H1 (cell line): ENCODE measurements at regions not wholly inside any gene's neighbourhood (a gene's known extent, or its start where the extent isn't known, plus 50 kb on each side); places are given as distances from the start of the nearest gene placed in this dataset.

Experiments
- CTCF ChIA-PET: fragments of 300-600 bp; sonication (Branson Sonifier 250); formaldehyde crosslinking; loops from one replicate; lab custom pipeline; 2021; ENCODE audit not compliant: partially characterized antibody; lab: Charles Lee
- POLR2A ChIA-PET: fragments of 300-600 bp; sonication (Branson Sonifier 250); formaldehyde crosslinking; loops from one replicate; lab custom pipeline; 2021; ENCODE audit warnings: inconsistent platforms; ENCODE audit not compliant: partially characterized antibody; lab: Charles Lee
- DNase-seq, 2 experiments: peaks; one replicate each; pipeline versions ENCODE4 v3.0.0 to v3.0.0-alpha.2; 2010 to 2022; ENCODE audit warnings: low spot score in 2 of 2, low read depth in 1 of 2, mixed read lengths in 1 of 2
- FAIRE-seq: peaks from 2 replicates; lab custom pipeline; 2011; peaks lifted over from hg19 to GRCh38; lab: Jason Lieb, UNC
- H2AFZ ChIP-seq: 2 replicates; pipeline ENCODE4 v1.8.1; 2012; ENCODE audit warnings: low read length, inconsistent platforms
- H2AK5ac ChIP-seq: 2 replicates; pipeline ENCODE4 v1.6.1; 2013; ENCODE audit warnings: low read depth, low read length
- H2BK120ac ChIP-seq: replicated peaks from 2 replicates; pipeline ENCODE3; 2013; ENCODE audit warnings: low read depth, low read length, inconsistent platforms
- H2BK12ac ChIP-seq: 2 replicates; pipeline ENCODE4 v1.6.1; 2013; ENCODE audit warnings: low read depth, low read length
- H2BK15ac ChIP-seq: 2 replicates; pipeline ENCODE4 v1.6.1; 2013; ENCODE audit warnings: low read length
- H2BK20ac ChIP-seq: 2 replicates; pipeline ENCODE4 v1.6.1; 2013; ENCODE audit warnings: low read length
- H2BK5ac ChIP-seq: 2 replicates; pipeline ENCODE4 v1.6.1; 2013; ENCODE audit warnings: low read depth, low read length
- H3K14ac ChIP-seq: 2 replicates; pipeline ENCODE4 v1.6.1; 2013; ENCODE audit warnings: inconsistent platforms; ENCODE audit not compliant: insufficient read length
- H3K18ac ChIP-seq: 2 replicates; pipeline ENCODE4 v1.6.1; 2013; ENCODE audit warnings: low read length; ENCODE audit errors: extremely low read depth
- H3K23ac ChIP-seq: 2 replicates; pipeline ENCODE4 v1.6.1; 2013; ENCODE audit warnings: inconsistent platforms; ENCODE audit not compliant: insufficient read length
- H3K23me2 ChIP-seq: 2 replicates; pipeline ENCODE4 v1.6.1; 2013; ENCODE audit warnings: low read depth, low read length
- H3K27ac ChIP-seq: 2 replicates; pipeline ENCODE4 v1.6.1; 2011; ENCODE audit warnings: low read depth, low read length, inconsistent platforms
- H3K27me3 ChIP-seq, 4 experiments: replicated peaks in 1 of 4; 1 replicate in 1 of 4; 2 replicates in 3 of 4; pipeline versions ENCODE4 v1.6.1 to v1.8.1; 2011 to 2013; ENCODE audit warnings: low read length in 3 of 4, mild to moderate bottlenecking in 3 of 4, inconsistent platforms in 2 of 4, mixed read lengths in 2 of 4, moderate library complexity in 1 of 4; ENCODE audit not compliant: control insufficient read depth in 3 of 4, insufficient read depth in 3 of 4; ENCODE audit errors: extremely low read depth in 1 of 4
- H3K36me3 ChIP-seq, 4 experiments: 2 replicates each; pipeline versions ENCODE4 v1.6.1 to v1.8.1; 2011 to 2013; ENCODE audit warnings: mild to moderate bottlenecking in 4 of 4, low read length in 3 of 4, moderate library complexity in 2 of 4, control low read depth in 1 of 4, inconsistent platforms in 1 of 4; ENCODE audit not compliant: insufficient read depth in 4 of 4, control insufficient read depth in 2 of 4
- H3K4ac ChIP-seq: replicated peaks from 2 replicates; pipeline ENCODE3; 2013; ENCODE audit warnings: low read length, low read depth, mixed read lengths, inconsistent platforms; ENCODE audit not compliant: insufficient read length
- H3K4me1 ChIP-seq, 4 experiments: replicated peaks in 1 of 4; 1 replicate in 1 of 4; 2 replicates in 3 of 4; pipeline versions ENCODE4 v1.6.1 to v1.8.1; 2011 to 2013; ENCODE audit warnings: low read length in 3 of 4, inconsistent platforms in 2 of 4, mixed read lengths in 1 of 4; ENCODE audit not compliant: insufficient read depth in 4 of 4, control insufficient read depth in 3 of 4
- H3K4me2 ChIP-seq, 2 experiments: 2 replicates each; pipeline versions ENCODE4 v1.6.1 to v1.8.1; 2011 to 2013; ENCODE audit warnings: low read depth in 2 of 2, low read length in 2 of 2, control low read depth in 1 of 2, inconsistent platforms in 1 of 2, mild to moderate bottlenecking in 1 of 2; ENCODE audit not compliant: insufficient read depth in 1 of 2
- H3K4me3 ChIP-seq, 4 experiments: fragments of 200-600, 300-600 bp in 1 of 4; sonication (generic), shearing (Covaris generic), sonication (Bioruptor Twin) in 1 of 4; 2 replicates each; pipeline versions ENCODE4 v1.5.1 to v1.8.1; 2011 to 2016; ENCODE audit warnings: low read length in 4 of 4, low read depth in 3 of 4, control low read depth in 2 of 4, inconsistent platforms in 2 of 4, mild to moderate bottlenecking in 2 of 4, mixed read lengths in 1 of 4, moderate library complexity in 1 of 4; ENCODE audit not compliant: insufficient read depth in 2 of 4; ENCODE audit errors: extremely low read depth in 1 of 4
- H3K56ac ChIP-seq: replicated peaks from 2 replicates; pipeline ENCODE3; 2013; ENCODE audit warnings: low read depth, mild to moderate bottlenecking, mixed read lengths, low read length, inconsistent platforms; ENCODE audit not compliant: insufficient read length
- H3K79me1 ChIP-seq: 2 replicates; pipeline ENCODE4 v1.6.1; 2013; ENCODE audit warnings: low read depth, low read length, control low read depth
- H3K79me2 ChIP-seq, 2 experiments: 2 replicates each; pipeline versions ENCODE4 v1.6.1 to v1.8.1; 2012 to 2013; ENCODE audit warnings: low read length in 2 of 2, mild to moderate bottlenecking in 2 of 2, inconsistent platforms in 1 of 2; ENCODE audit not compliant: insufficient read depth in 2 of 2, control insufficient read depth in 1 of 2
- H3K9ac ChIP-seq, 4 experiments: replicated peaks in 1 of 4; 1 replicate in 1 of 4; 2 replicates in 3 of 4; pipeline versions ENCODE4 v1.6.1 to v1.8.1; 2011 to 2013; ENCODE audit warnings: low read depth in 3 of 4, low read length in 3 of 4, control low read depth in 2 of 4, mild to moderate bottlenecking in 2 of 4, moderate library complexity in 2 of 4, inconsistent platforms in 1 of 4; ENCODE audit errors: extremely low read depth in 1 of 4
- H3K9me3 ChIP-seq, 2 experiments: 2 replicates each; pipeline versions ENCODE4 v1.6.1 to v1.8.1; 2012 to 2013; ENCODE audit warnings: mild to moderate bottlenecking in 2 of 2, moderate library complexity in 2 of 2, control low read depth in 1 of 2, inconsistent platforms in 1 of 2, low read depth in 1 of 2, low read length in 1 of 2, mixed read lengths in 1 of 2; ENCODE audit not compliant: insufficient read depth in 2 of 2
- H4K20me1 ChIP-seq, 2 experiments: replicated peaks in 1 of 2; 2 replicates each; pipeline versions ENCODE3 to v1.8.1; 2011 to 2013; ENCODE audit warnings: inconsistent platforms in 2 of 2, low read length in 2 of 2, mild to moderate bottlenecking in 1 of 2; ENCODE audit not compliant: insufficient read depth in 2 of 2, control insufficient read depth in 1 of 2
- H4K5ac ChIP-seq: 2 replicates; pipeline ENCODE4 v1.6.1; 2013; ENCODE audit warnings: low read length, low read depth, mixed read lengths, inconsistent platforms; ENCODE audit not compliant: insufficient read length
- H4K8ac ChIP-seq: 2 replicates; pipeline ENCODE4 v1.8.0; 2013; ENCODE audit warnings: mild to moderate bottlenecking, moderate library complexity, low read length, inconsistent platforms; ENCODE audit not compliant: insufficient read depth; ENCODE audit errors: extremely low read depth
- H4K91ac ChIP-seq: replicated peaks from 2 replicates; pipeline ENCODE3; 2013; ENCODE audit warnings: low read length, mixed read lengths, inconsistent platforms; ENCODE audit not compliant: insufficient read length
- WGBS, 2 experiments: shearing (Covaris generic) in 1 of 2; methylation state at CpG; one replicate each; pipeline versions ENCODE4 v1.1.6 to v1.1.7; 2013 to 2015; ENCODE audit warnings: low lambda C conversion rate in 2 of 2, mixed read lengths in 2 of 2, inconsistent platforms in 1 of 2, low coverage in 1 of 2, missing lambda C conversion rate in 1 of 2; ENCODE audit not compliant: insufficient replicate concordance in 2 of 2, insufficient coverage in 1 of 2, insufficient read length in 1 of 2; ENCODE audit errors: extremely low coverage in 1 of 2, missing lambda C conversion rate in 1 of 2; 5-methylcytosine and 5-hydroxymethylcytosine counted together

DNA sequence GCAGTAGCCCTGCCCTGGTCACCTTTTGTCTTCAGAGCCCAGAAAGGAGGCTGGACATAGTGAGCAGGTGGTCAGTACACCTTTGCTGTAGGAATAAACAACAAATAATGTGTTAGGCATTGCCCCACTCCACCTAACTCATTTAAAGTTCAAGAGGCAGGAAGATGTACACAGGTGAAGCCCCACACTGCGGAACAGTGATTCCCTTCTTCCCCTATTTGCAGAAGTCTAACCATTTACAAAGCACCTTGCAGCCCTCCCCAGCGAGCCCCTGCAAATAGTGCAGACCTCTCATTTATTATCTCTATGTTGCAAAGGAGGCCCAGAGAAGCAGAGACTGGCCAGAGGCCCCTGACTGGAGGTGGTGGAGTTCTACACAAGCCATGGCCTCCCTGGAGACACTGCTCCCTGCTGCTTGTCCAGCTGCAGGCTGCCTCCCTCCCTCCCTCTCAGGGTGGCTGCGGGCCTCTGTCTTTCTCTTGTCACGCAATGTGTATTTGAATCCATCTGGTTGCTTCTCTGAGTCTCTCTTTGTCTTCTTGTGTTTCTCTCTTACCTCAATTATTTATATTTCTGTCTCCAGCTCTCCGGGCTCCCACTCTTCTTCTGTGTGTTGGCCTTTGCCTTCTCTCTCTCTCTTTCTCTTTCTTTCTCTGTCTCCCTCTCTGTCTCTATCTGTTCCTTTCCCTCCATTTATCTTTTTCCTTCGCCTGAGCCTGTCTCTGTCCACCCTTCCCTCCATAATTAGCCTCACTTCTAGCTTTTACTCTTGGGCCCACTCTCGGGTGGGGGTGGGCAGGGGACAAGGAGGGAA, 59.1 kb upstream of the PRDM11 start:
- Histone ChIP-seq H4K8ac (no peak overlapping the region), H3K27me3 (no peaks in the 10 kb centered on the region; a peak in 2 of 7 replicates), H3K4me1 (peaks cover 13 to 44% (median 30%) of the 10 kb centered on the region in 4 experiments), H3K23ac (no peak overlapping the region), H2BK120ac (peak overlapping the region; percentile 47), H3K9me3 (no peaks in the 10 kb centered on the region), H3K23me2 (peaks cover 9% of the 10 kb centered on the region), H2BK5ac (0 out of 2 replicates have a peak overlapping the region, but pooled peaks have one; percentile 8), H2BK20ac (peak overlapping the region; percentile 94), H2BK15ac (peak overlapping the region; percentile 31), H3K36me3 (no peaks in the 10 kb centered on the region), H3K4ac (no peak overlapping the region), H3K79me2 (no peaks in the 10 kb centered on the region), H4K91ac (peak overlapping the region; percentile 83), H3K18ac (peak overlapping the region; percentile 62), H3K79me1 (no peaks in the 10 kb centered on the region), H3K4me3 (no peak overlapping the region), H3K27ac (no peak overlapping the region; the same call in 1 of the 2 replicates), H2AK5ac (0 out of 2 replicates have a peak overlapping the region, but pooled peaks have one; percentile 2), H2BK12ac (peak overlapping the region; percentile 52; the same call in 1 of the 2 replicates), H3K9ac (no peak overlapping the region), H4K20me1 (no peaks in the 10 kb centered on the region), H3K4me2 (no peak overlapping the region), H4K5ac (no peak overlapping the region), H3K56ac (no peak overlapping the region), H3K14ac (no peak overlapping the region), H2AFZ (no peak overlapping the region)
- CTCF ChIA-PET, result interaction anchor here (1.2 to 34.2 kb wide), 8 partner anchors 9 to 207 kb away, joined by 3 to 1347 read pairs (median 9); no protein-coding TSS in a partner anchor
- POLR2A ChIA-PET, result interaction anchor here (1.2 kb wide), 1 partner anchor 18 kb away, joined by 3 read pairs; no protein-coding TSS in a partner anchor
- DNase-seq (no peak), FAIRE-seq (no peak)
- 84% methylated on average over 7 of the region's 7 CpGs; no CpG with 5 or more reads in 1 of the 2 experiments for WGBS, 2 experiments
